ENCODE measurements at regions not wholly inside any gene's neighbourhood (a gene's known extent, or its start where the extent isn't known, plus 50 kb on each side); places are given as distances from the start of the nearest gene placed in this dataset.

- TF ChIP-seq NANOG (IDR thresholded peaks at IDR 0.05; ENCODE audit: borderline replicate concordance) (no peak), CTCF (conservative IDR thresholded peaks at IDR 0.05; ENCODE audit: low read depth in 2 of 2) (no peak), EZH2 (IDR thresholded peaks at IDR 0.05; ENCODE audit: low read depth, unreplicated experiment) (no peak)
Measured at GRCh38 chr15:87227846-87228245, 1028.7 kb downstream of the NTRK3 start.
